ENCODE measurements at regions not wholly inside any gene's neighbourhood (a gene's known extent, or its start where the extent isn't known, plus 50 kb on each side); places are given as distances from the start of the nearest gene placed in this dataset.
"Not testable (repeated sequence)": the region's sequence is repeated elsewhere in the genome, so short reads cannot be mapped to it uniquely, and the experiment has no call there.

DNA sequence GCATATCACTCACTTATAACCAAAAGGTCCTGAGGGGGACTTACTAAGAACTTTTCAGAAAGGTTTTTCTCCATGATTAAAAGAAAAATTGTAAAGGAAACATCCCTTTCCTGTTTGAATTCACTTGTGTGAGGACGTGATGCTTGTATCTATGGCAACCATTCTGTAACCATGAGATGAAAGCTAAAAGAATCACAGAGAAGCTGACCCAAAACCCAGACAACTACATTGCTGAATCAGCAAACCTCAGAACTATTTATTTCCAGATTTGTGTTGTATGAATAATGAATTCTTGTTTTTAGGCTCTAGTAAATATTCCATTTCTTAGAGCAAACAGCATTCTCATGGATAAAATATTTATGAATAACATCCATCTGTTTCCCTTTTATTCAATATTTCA is 91.2 kb downstream of the RCHY1 start:
- no peak for DNase-seq

DNA sequence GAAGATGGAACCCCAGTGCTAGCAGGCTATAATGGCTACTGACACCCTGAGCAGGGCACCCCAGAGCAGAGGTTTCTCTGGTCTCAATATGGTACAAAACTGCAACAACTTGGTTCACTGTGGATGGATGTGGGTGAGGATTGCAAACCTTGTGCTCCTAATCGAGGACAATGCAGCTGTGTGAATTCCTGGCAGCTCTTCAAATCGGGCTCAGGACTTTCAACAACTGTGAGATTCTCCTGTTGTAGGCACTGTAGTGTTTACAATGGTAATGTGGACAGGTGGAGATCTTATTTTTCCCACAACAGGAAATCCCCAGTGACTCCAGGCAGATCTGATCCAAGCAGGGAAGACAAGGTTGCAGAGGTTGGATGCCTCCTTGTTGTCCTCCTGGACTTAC is 101.5 kb downstream of the RCHY1 start:
- no peak for DNase-seq

DNA sequence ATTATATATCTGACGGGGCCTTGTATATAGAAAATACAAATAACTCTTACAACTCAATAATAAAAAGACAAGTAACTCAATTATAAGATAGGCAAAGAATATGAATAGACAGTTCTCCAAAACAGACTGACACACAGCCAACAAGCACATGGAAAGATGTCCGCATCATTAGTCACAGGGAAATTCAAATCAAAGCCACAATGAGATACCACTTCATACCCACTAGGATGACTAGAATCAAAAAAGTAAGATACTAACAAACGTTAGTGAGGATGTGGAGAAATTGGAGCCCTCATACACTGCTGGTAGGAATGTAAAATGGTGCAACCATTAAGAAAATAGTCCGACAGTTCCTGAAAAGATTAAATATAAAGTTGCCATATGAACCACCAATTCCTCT is 115.7 kb downstream of the RCHY1 start:
- no peak for DNase-seq

DNA sequence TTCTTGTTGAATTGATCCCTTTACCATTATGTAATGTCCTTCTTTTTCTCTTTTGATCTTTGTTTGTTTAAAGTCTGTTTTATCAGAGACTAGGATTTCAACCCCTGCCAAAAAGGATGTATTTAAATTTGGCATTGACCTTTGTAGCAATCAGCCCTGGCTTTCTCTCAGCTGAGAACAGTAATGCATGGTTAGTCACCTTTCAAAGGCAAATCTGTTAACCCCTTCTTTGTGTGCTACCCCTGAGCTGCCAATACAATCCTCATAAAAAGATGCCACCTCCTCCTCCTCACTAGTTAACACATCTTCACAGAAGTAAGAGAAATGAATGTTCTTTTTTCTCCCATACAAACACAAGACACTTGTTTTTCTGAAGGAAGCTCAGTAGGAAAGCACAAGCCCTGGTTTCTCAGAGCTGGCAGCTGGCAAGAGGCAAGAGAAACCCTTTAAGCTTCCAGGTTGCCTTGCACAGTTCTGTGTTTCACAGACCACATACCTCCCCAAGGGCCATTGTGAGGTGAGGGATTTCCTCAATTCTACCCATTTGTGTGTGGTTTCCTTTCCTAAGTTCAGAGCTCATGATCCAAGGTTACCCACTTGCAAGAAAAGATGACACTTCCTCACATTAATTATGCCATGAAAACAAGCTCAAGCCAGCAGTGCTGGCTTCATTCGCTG is 122.6 kb downstream of the RCHY1 start:
- no peak for DNase-seq

DNA sequence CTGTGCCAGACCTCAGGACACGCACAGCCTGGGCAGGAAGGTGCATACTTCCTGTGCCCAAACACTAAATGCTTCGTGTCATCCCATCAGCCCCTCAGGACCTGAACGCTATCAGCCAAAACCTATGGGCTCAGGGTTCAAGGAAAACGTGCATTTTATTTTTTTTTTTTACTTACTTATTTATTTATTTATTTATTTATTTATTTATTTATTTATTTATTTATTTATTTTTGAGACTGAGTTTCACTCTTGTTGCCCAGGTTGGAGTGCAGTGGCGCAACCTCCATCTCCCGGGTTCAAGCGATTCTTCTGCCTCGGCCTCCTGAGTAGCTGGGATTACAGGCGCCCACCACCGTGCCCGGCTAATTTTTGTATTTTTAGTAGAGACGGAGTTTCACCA is 127.8 kb downstream of the RCHY1 start:
- DNase-seq: not testable (repeated sequence)

DNA sequence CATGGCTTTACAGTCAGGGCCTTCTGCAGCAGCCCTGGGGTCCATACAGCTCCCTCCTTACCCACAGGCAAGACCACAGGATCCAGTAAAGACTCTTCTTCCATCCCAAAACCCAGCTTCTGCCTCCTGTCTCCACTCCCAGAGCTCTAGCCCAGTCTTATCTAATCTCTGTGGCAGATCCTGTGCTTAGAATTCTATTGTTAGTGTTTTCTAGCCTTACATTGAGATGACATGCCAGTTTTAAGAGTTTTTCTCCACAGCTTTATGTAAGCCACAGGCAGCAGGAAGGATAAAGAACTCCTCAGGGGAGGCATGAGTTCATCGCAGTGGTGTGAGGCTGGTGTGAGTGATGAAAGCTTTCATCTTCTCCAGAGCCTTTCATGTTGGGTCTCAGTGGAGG is 129.1 kb downstream of the RCHY1 start:
- no peak for DNase-seq

DNA sequence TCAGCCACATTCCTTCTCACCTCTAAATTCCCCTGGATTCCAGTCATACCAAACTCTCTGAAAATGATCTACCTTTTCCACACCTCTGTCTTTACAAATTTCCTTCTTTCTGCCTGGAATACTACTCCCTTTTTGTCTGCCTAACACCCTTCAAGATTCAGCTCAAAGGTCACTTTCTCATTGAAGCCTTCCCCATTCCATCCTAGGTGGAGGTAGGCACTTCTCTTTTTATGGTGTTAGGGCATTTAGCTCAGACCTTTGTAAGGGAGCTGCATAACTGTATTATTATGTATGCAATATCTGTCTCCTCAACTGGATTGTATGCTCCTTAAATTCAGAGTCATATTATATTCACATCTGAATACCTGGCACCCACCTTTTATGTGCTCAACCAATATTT is 137.7 kb downstream of the RCHY1 start:
- DNase-seq: no peak

DNA sequence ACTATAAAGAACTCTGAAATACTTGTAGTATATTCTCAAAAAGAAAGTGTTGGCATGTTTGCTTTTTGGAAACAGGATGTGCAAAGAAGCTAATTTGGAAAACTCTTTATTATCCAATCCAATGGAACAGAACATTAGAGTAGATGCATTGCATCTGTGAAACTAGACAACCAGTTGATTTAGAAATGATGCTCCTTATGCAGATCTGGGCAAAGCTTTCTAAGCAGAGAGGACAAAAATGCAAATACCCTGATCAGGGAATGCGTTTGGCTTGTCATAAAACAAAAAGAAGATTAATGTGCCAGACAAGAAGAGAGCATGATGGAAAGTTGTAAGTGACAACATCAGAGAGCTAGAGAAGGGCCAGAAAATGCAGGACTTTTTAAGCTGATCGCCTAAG is 142.3 kb downstream of the RCHY1 start:
- DNase-seq: no peak

DNA sequence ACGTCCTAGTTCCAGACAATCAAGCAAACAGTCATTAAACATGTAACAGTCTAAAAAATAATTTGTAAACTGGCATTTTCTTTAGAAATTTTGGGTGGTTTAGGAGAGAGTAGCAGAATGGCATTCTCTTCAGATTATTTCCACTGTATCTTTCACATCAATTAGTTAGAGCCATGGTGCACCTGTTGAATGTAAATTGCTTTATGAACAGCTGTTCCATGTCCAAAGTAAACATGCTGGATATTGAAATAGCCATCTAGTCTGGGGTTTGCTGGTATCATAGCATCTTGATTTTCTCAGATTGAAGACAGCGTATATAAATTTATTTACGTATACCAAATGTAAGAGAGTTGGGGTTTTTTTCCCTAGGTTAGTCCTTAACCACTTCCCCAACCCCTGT is 143.6 kb downstream of the RCHY1 start:
- DNase-seq: no peak

DNA sequence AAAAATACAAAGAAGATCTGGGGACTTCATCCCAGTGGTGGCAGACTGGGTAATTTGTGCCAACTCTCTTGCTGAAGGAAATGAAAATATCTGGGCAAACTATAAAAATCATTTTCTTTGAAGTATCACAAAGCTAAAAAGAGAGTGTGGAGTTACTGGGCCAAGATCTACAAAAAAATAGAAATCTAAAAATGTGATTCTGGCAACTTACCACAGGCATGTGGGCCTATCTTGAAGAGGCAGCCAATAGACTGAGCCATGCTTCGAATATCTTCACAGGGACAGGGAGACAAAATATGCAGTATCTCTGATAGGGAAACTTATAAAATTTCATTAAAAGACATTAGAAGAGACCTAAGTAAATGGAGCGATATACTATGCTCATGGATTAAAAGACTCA is 168.8 kb downstream of the RCHY1 start:
- DNase-seq: no peak

DNA sequence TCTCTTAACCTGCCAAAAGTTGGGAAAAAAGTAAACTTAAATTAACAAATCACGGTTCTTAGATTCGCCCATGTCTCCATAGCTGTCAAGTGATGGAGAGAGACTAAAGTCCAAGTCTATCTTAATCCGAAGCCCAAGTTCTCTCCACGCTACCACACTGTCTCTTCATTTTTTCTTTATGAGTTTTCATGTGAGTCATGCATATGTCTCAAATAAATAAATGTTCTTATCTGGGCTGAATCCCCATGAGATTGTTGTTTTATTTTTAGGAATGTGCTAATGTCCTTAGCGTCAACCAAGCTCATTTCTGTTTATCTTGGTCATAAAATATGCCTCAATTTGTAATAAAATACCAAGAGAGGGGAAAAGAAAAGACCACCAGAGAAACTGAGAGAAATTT is 169.3 kb downstream of the RCHY1 start:
- DNase-seq: no peak

DNA sequence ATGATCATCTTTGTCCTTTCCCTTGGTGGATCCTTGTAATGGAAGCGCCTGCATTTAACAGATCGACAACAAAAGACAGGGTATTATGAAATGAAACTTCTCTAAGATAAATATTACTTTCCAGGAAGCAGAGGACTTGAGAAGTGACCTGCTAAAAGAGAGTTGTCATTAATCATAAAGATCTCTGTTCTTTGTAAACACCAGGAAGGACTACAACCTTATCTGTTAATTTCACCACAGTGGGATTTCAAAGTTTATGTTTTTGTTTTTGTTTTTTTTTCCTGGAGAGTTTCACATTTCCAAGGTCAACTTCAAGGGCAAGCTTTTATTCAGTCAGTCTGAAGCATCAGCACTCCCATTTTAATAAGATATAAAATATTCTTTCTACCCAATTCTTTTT is 170.9 kb downstream of the RCHY1 start:
- no peak for DNase-seq

DNA sequence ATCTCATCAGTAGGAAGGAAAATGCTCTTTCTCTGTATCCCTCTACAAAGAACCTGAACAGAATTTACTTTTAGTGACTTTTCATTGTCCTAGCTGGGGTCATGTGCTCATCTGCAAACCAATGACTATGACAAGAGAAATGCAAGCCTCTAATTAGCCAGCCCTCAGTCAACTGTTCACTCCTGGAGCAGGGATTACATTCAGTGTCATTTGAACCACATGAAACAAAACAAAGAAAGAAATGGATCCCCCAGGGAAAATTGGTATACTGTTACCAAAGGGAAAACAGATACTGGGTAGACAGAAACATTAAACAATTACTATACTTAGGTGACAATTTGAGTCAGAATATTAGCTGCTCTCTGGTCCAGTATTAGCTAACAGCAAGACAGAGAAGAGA is 173.6 kb downstream of the RCHY1 start:
- no peak for DNase-seq

DNA sequence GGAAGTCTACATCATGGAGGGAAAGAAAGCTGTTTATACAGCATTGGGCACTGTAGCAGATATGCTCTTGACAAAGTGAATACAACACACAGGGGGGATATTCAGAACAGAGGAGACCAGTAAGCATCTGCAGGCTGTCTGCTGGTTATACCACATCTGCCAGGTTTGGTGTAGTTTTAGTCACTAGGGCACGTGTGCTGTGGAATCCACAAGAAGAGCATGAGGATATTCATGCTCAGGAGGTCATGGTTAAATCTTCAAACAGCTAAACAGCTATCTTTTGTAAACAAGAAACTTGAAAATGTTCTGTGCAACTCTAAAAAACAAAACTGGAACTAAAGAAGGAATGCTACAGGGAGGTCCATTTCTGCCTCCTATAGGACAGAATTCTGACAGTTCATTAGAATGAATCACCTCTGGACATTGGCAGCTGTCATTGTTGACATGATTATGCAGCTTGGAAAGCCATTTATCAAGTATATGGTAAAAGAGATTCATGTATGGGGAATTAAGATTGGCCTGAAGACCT is 175.8 kb downstream of the RCHY1 start:
- DNase-seq: no peak

DNA sequence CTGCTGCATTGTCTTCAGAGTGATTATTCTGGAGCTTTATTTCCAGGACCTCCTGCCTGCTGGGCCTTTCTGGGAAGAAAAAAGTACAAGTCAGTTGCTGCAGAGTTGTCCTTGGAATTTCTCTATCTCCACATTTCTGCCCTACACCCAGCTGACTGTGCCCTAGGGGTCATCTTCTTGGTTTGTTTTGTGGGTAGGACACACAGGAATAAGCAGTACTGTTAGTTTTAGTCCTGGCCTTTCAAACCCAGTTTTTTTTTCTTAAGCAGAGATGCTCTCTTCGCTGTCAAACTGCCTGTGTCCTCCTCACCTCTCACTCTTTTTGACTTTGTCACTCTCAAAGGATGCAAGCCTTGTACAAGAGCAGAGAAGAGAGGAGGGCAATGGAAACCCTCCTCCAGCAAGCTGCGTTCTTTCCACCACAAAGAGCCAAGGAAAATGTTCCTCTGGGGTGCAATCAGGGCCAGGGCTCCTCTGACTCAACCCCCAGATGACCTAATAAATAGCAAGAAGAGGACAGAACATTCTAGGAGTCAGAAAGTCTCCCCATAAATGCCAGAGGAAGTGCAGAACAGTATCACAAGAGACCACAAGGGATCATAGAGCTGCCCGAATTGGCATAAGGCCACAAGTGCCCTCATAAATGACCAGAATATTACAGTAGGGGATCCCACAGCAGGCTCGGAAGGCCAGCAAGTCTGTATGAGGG is 186.2 kb downstream of the RCHY1 start:
- no peak for DNase-seq

DNA sequence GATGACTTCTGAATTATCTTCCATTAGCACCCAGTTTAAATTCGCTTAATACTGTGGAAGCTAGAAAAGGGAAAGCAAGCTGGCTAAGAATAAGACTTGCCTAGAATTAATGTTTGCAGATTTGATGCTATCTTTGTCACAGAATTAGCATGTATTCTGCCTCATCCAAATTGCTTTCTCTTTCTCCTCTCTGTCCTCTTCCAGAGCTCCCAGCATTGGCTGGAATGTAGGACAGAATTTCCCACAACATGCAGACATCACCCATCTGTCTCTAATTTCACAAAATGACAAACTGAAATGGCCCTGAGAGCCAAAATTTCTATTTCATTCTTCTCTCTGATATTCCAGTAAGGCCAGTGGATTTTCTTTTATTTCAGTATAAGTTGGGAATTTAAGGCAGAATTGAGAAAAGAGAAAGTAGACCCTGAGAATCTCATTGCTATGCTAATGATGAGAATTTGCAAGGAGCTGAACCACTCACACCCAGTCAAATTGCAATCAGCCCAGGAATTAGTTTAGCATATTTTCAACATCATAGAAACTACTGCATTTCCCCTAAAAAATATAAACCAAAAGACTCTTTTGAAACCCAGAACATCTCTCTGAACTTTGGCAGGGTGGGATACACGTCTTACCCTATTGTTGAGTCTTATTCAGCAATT is 188.8 kb downstream of the RCHY1 start:
- DNase-seq: no peak

DNA sequence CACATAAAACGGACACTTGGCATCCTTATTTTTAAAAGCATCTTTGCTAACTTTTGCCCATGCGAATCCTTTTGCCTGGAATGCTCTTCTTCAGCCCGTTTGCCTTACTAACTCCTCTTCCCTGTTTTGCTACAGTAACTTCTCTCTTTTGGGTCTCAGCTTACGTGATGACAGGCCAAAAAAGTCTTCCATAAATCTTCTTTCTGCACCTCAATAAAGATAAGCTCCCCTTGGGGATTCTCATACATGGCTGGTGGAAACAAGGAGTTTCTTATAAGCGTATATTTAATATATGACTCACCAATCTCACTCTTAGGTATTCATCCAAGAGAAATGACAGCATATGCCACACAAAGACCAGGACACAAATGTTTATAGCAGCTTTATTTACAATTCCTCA is 192.7 kb downstream of the RCHY1 start:
- no peak for DNase-seq

DNA sequence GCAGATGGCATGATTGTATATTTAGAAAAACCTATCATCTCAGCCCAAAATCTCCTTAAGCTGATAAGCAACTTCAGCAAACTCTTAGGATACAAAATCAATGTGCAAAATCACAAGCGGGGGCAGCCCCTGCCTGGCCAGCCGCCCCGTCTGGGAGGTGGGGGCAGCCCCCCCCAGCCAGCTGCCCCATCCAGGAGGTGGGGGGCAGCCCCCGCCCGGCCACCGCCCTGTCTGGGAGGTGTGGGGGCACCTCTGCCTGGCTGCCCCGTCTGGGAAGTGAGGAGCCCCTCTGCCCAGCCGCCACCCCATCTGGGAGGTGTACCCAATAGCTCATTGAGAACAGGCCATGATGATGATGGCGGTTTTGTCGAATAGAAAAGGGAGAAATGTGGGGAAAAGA is 196.6 kb downstream of the RCHY1 start:
- DNase-seq: not testable (repeated sequence)

DNA sequence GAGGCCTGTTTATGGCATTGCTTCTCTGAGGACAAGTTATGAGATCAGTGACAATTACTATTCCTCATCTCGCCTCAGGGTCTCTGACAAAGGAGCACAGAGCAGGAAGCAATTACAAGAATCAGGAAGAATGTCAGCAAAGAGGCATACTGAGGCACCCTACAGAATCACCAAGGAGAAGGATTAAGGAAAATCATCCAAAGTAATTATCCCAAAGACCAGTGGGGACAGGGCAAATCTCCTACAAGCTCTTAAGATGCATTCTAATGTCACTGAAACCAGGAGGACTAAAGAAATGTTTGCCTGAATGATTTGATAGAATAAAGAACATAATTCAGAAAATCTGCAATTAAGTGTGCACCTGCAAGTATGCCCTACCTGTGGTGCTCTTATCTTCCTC is 206.2 kb downstream of the RCHY1 start:
- no peak for DNase-seq

DNA sequence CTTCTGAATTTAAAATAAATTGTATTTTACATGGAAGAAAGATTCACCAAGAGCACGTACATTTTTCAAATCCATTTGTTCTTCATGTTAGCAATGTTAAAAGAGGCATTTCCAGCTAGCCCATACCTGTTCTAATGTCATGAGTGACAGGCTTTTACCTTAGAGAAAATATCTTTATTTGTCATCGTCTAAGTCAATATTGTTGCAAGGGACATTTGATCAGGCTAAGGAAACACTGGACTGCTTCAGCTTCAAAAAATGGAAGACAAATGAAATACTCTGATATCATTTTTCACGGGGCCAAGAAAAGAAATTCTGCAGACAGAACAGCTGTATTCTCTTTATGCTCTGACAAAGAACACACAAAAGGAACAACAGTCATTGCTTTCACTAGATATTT is 207.7 kb downstream of the RCHY1 start:
- no peak for DNase-seq

DNA sequence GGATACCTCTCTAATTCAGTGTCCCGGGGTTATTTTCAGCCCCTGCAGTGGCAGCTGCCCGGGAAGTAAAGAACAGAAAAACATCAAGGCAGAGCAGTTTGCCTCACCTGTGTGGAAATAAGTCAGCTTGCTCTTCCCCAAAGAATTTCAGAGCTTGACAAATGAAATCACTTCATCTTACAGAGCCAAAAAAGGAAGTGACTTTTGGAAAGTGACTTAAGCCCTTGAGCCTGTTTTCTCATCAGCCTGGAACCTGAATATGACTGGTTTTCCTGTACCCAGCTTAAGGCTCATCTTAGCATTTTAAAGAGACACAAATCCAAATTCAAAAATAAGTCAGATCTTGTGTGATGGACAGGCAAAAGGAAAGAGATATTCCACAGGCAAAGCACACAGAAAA is 211.6 kb downstream of the RCHY1 start:
- no peak for DNase-seq

DNA sequence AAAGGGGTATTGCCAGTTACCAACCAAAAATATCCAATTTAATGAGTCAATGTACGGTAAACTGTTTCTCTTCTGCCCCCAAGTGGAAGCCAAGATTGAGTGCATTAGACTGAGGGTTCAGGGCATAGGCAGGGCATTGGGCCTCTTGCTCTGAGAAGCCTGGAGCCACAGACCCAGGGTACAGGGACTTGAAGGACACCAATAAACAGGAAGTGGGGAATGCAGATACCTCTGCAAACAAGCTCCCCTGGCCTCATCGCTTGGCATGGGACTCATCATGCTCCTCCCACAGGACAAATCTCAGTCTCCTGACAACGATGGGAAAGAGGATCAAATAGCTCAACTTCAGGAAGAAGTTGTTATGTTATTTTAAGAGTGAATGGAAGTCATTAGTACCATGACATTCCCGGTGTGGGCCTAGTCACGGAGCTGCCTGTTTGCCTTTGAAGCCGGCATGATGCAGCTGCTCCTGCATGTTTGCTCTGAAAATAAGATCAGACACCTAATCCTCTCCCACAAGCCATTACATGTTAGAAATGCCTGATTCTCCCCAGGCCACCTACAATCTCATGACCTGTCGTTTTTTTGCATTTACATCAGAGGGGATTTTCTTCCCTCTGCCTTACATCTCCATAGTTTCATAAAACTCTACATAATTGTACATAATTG is 224.2 kb downstream of the RCHY1 start:
- DNase-seq: no peak

DNA sequence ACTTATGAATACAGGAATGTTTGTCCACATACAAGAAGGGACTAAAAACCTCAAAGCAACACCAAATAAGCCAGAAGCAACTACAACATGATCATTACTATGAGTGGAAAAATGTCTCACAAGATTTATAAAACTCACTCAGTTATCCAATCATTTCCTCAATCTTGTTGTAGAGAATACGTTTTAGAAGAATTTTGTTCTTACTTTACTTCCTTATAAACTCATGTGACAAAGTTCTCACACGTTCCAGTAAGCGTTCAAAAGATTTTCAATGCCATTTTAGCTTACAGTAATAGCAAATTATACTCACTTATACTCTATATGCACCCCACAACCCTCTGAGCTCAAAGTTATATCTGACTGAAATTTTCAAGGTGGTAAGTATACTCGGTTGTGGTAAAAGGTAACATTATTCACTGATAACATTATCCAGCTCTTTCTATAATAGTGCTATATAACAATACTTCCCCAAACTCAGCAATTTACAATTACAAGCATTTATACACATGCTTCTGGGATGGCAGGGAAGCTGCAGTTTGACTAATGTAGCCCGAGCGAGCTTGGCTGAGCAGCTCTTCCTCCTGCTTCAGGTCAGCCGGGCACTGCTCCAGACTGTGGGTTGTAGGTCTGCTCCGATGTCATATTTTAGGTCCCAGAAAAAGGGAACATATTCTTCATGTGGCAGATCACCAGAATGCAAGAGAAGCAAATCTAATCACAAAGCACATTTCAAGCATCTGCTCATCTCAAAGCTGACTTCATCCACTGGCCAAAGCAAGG is 226.3 kb downstream of the RCHY1 start:
- no peak for DNase-seq
